ENCODE measurements at regions not wholly inside any gene's neighbourhood (a gene's known extent, or its start where the extent isn't known, plus 50 kb on each side); places are given as distances from the start of the nearest gene placed in this dataset.

- TF ChIP-seq POLR2AphosphoS5 (IDR thresholded peaks at IDR 0.05; ENCODE audit: borderline replicate concordance, low read depth, low read length) = no peak
- TF ChIP-seq EZH2 (IDR thresholded peaks at IDR 0.05) = no peak
- no peak for TF ChIP-seq FOXP2 (optimal IDR thresholded peaks at IDR 0.05; ENCODE audit: control extremely low read depth, extremely low read length, insufficient read depth)
These were observed 323.9 kb upstream of the FAM241A start for GRCh38 chr4:111821342-111821741.

Data from SK-N-MC (cell line).